ENCODE measurements at regions not wholly inside any gene's neighbourhood (a gene's known extent, or its start where the extent isn't known, plus 50 kb on each side); places are given as distances from the start of the nearest gene placed in this dataset.

- DNase-seq (ENCODE audit: low read depth): peak; percentile 29
These were observed 601.9 kb downstream of the MRPL39 start for GRCh38 chr21:25005388-25005787.

- DNase-seq (ENCODE audit: low read depth): no peak
These were observed 604.6 kb downstream of the MRPL39 start for GRCh38 chr21:25002676-25003075.

GRCh38 chr21:24995216-24995615 is 612.1 kb downstream of the MRPL39 start:
- no peak for DNase-seq (ENCODE audit: low read depth)

GRCh38 chr21:24994717-24995116 is 612.6 kb downstream of the MRPL39 start:
- DNase-seq (ENCODE audit: low read depth): no peak

- DNase-seq (ENCODE audit: low read depth): no peak
These were observed 617.8 kb downstream of the MRPL39 start for GRCh38 chr21:24989516-24989915.

GRCh38 chr21:24988941-24989340 is 618.3 kb downstream of the MRPL39 start:
- no peak for DNase-seq (ENCODE audit: low read depth)

- no peak for DNase-seq (ENCODE audit: low read depth)
These were observed 631.0 kb downstream of the MRPL39 start for GRCh38 chr21:24976238-24976637.

GRCh38 chr21:24969068-24969467 is 638.2 kb downstream of the MRPL39 start:
- DNase-seq (ENCODE audit: low read depth): no peak

- DNase-seq (ENCODE audit: low read depth): no peak
These were observed 651.9 kb downstream of the MRPL39 start for GRCh38 chr21:24955275-24955961.

- DNase-seq (ENCODE audit: low read depth): no peak
These were observed 659.1 kb downstream of the MRPL39 start for GRCh38 chr21:24948186-24948585.

GRCh38 chr21:24945910-24946309 is 661.4 kb downstream of the MRPL39 start:
- no peak for DNase-seq (ENCODE audit: low read depth)

GRCh38 chr21:24941316-24942185 is 665.7 kb downstream of the MRPL39 start:
- DNase-seq (ENCODE audit: low read depth): no peak

GRCh38 chr21:24939291-24939690 is 668.0 kb downstream of the MRPL39 start:
- DNase-seq (ENCODE audit: low read depth): no peak

GRCh38 chr21:24938573-24938972 is 668.7 kb downstream of the MRPL39 start:
- DNase-seq (ENCODE audit: low read depth): no peak

- DNase-seq (ENCODE audit: low read depth): no peak
These were observed 671.3 kb downstream of the MRPL39 start for GRCh38 chr21:24935991-24936390.

GRCh38 chr21:24910591-24910990 is 696.7 kb downstream of the MRPL39 start:
- no peak for DNase-seq (ENCODE audit: low read depth)

GRCh38 chr21:24903994-24904635 is 703.2 kb downstream of the MRPL39 start:
- no peak for DNase-seq (ENCODE audit: low read depth)

GRCh38 chr21:24899138-24899537 is 708.1 kb downstream of the MRPL39 start:
- DNase-seq (ENCODE audit: low read depth): no peak

- DNase-seq (ENCODE audit: low read depth): no peak
These were observed 709.4 kb downstream of the MRPL39 start for GRCh38 chr21:24897883-24898282.

- no peak for DNase-seq (ENCODE audit: low read depth)
These were observed 710.6 kb downstream of the MRPL39 start for GRCh38 chr21:24896735-24897124.

- DNase-seq (ENCODE audit: low read depth): no peak
These were observed 711.2 kb downstream of the MRPL39 start for GRCh38 chr21:24895885-24896734.

GRCh38 chr21:24894324-24894723 is 713.0 kb downstream of the MRPL39 start:
- DNase-seq (ENCODE audit: low read depth): no peak
